ENCODE measurements at regions not wholly inside any gene's neighbourhood (a gene's known extent, or its start where the extent isn't known, plus 50 kb on each side); places are given as distances from the start of the nearest gene placed in this dataset.

DNA sequence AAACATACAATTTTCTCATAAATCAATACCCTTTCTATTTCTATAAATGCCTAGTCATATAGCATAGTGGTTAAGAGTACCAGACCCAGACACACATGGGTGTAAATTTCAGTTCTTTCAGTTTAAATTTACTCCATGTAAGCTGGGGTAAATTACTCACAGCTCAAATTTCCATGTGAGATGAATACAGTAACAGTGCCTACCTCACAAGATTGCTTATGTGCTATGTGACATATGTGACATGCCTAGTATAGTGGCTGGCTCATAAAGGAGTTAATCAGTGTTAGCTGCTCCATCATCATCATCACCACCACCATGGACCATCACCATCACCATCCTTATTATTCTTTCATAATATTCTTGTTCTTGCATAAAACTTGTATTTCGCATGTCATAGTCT lies 61.6 kb upstream of the CD302 start:
- TF ChIP-seq GLIS2 (tag by site-specific recombination; IDR thresholded peaks at IDR 0.05) (no peak), ZNF426 (tag by site-specific recombination; IDR thresholded peaks at IDR 0.05) (no peak), TRIM28 (IDR thresholded peaks at IDR 0.05; ENCODE audit: borderline replicate concordance, low read length) (no peak), ZNF621 (tag by site-specific recombination; IDR thresholded peaks at IDR 0.05) (no peak), BCL11B (tag by site-specific recombination; IDR thresholded peaks at IDR 0.05; ENCODE audit: low read depth) (no peak), PRDM1 (tag by site-specific recombination; IDR thresholded peaks at IDR 0.05) (no peak), SP7 (tag by site-specific recombination; IDR thresholded peaks at IDR 0.05) (no peak), ZNF473 (tag by site-specific recombination; IDR thresholded peaks at IDR 0.05) (no peak), ZNF175 (tag by site-specific recombination; IDR thresholded peaks at IDR 0.05) (no peak), ZNF146 (tag by site-specific recombination; IDR thresholded peaks at IDR 0.05) (no peak)
- TF ChIP-seq, protein P1, sequence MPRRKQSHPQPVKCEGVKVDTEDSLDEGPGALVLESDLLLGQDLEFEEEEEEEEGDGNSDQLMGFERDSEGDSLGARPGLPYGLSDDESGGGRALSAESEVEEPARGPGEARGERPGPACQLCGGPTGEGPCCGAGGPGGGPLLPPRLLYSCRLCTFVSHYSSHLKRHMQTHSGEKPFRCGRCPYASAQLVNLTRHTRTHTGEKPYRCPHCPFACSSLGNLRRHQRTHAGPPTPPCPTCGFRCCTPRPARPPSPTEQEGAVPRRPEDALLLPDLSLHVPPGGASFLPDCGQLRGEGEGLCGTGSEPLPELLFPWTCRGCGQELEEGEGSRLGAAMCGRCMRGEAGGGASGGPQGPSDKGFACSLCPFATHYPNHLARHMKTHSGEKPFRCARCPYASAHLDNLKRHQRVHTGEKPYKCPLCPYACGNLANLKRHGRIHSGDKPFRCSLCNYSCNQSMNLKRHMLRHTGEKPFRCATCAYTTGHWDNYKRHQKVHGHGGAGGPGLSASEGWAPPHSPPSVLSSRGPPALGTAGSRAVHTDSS (tag by site-specific recombination; IDR thresholded peaks at IDR 0.05), result no peak
- Histone ChIP-seq H3K4me1 (ENCODE audit: control insufficient read depth, insufficient read depth, low read length) (no peaks in the 10 kb centered on the region), H3K36me3 (ENCODE audit: control insufficient read depth in 2 of 2, insufficient read depth in 1 of 2, low read length in 2 of 2) (no peaks in the 10 kb centered on the region), H3K4me3 (ENCODE audit: low read depth, low read length) (no peak overlapping the region), H3K9me3 (ENCODE audit: control insufficient read depth, insufficient read depth, low read depth, low read length) (no peaks in the 10 kb centered on the region), H3K27ac (ENCODE audit: extremely low read depth, low read depth, low read length) (no peak overlapping the region)
- POLR2A ChIA-PET, result no interaction called here
- CTCF ChIA-PET, result no interaction called here

DNA sequence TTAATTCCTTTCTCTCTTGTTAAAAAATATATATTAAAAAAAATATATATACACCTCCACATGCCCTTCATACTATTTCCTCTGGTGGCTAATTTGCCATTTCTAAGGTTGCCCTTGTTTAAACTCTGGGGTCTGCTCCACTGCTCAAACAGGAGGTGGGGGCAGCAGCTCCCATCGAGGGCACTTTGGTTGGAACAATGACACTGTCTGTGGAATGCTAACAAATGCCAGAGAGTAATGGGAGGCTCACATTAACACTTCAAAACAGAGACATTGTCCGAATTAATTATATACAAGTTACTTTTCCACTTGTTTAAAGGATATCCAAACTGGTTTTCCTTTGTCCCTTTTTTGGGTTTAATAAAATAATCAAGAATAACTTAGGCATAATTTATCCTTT lies 58.8 kb upstream of the CD302 start:
- H3K27ac ChIP-seq (ENCODE audit: extremely low read depth, low read depth, low read length), result no peak overlapping the region
- H3K4me1 ChIP-seq (ENCODE audit: control insufficient read depth, insufficient read depth, low read length), result no peaks in the 10 kb centered on the region
- CTCF ChIA-PET, result no interaction called here
- no peaks in the 10 kb centered on the region for H3K36me3 ChIP-seq (ENCODE audit: control insufficient read depth in 2 of 2, insufficient read depth in 1 of 2, low read length in 2 of 2)
- H3K4me3 ChIP-seq (ENCODE audit: low read depth, low read length), result no peak overlapping the region
- no peaks in the 10 kb centered on the region for H3K9me3 ChIP-seq (ENCODE audit: control insufficient read depth, insufficient read depth, low read depth, low read length)
- POLR2A ChIA-PET, result no interaction called here
- TF ChIP-seq OVOL3 (tag by site-specific recombination; IDR thresholded peaks at IDR 0.05), result no peak
- TF ChIP-seq, protein P2, sequence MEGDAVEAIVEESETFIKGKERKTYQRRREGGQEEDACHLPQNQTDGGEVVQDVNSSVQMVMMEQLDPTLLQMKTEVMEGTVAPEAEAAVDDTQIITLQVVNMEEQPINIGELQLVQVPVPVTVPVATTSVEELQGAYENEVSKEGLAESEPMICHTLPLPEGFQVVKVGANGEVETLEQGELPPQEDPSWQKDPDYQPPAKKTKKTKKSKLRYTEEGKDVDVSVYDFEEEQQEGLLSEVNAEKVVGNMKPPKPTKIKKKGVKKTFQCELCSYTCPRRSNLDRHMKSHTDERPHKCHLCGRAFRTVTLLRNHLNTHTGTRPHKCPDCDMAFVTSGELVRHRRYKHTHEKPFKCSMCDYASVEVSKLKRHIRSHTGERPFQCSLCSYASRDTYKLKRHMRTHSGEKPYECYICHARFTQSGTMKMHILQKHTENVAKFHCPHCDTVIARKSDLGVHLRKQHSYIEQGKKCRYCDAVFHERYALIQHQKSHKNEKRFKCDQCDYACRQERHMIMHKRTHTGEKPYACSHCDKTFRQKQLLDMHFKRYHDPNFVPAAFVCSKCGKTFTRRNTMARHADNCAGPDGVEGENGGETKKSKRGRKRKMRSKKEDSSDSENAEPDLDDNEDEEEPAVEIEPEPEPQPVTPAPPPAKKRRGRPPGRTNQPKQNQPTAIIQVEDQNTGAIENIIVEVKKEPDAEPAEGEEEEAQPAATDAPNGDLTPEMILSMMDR (tag by site-specific recombination; IDR thresholded peaks at IDR 0.05), result no peak
- no peak for TF ChIP-seq OSR2 (tag by site-specific recombination; IDR thresholded peaks at IDR 0.05)
- TF ChIP-seq ZSCAN30 (tag by site-specific recombination; IDR thresholded peaks at IDR 0.05), result no peak
- TF ChIP-seq ZNF416 (tag by site-specific recombination; IDR thresholded peaks at IDR 0.05), result no peak
- TF ChIP-seq ZBTB8A (tag by site-specific recombination; IDR thresholded peaks at IDR 0.05), result no peak
- TF ChIP-seq ZNF175 (tag by site-specific recombination; IDR thresholded peaks at IDR 0.05), result no peak
- TF ChIP-seq, protein P3, sequence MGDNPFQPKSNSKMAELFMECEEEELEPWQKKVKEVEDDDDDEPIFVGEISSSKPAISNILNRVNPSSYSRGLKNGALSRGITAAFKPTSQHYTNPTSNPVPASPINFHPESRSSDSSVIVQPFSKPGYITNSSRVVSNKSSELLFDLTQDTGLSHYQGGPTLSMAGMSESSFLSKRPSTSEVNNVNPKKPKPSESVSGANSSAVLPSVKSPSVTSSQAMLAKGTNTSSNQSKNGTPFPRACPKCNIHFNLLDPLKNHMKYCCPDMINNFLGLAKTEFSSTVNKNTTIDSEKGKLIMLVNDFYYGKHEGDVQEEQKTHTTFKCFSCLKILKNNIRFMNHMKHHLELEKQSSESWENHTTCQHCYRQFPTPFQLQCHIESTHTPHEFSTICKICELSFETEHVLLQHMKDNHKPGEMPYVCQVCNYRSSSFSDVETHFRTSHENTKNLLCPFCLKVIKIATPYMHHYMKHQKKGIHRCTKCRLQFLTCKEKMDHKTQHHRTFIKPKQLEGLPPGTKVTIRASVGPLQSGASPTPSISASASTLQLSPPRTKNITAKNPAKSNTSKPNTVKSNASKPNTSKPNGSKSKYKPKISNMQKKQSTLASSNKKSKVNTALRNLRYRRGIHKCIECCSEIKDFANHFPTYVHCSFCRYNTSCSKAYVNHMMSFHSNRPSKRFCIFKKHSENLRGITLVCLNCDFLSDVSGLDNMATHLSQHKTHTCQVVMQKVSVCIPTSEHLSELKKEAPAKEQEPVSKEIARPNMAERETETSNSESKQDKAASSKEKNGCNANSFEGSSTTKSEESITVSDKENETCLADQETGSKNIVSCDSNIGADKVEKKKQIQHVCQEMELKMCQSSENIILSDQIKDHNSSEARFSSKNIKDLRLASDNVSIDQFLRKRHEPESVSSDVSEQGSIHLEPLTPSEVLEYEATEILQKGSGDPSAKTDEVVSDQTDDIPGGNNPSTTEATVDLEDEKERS (tag by site-specific recombination; IDR thresholded peaks at IDR 0.05), result no peak
- TF ChIP-seq, protein P4, sequence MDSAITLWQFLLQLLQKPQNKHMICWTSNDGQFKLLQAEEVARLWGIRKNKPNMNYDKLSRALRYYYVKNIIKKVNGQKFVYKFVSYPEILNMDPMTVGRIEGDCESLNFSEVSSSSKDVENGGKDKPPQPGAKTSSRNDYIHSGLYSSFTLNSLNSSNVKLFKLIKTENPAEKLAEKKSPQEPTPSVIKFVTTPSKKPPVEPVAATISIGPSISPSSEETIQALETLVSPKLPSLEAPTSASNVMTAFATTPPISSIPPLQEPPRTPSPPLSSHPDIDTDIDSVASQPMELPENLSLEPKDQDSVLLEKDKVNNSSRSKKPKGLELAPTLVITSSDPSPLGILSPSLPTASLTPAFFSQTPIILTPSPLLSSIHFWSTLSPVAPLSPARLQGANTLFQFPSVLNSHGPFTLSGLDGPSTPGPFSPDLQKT (IDR thresholded peaks at IDR 0.05; ENCODE audit: borderline replicate concordance, low read depth, low read length), result no peak
- TF ChIP-seq SP7 (tag by site-specific recombination; IDR thresholded peaks at IDR 0.05), result no peak
- TF ChIP-seq, protein P5, sequence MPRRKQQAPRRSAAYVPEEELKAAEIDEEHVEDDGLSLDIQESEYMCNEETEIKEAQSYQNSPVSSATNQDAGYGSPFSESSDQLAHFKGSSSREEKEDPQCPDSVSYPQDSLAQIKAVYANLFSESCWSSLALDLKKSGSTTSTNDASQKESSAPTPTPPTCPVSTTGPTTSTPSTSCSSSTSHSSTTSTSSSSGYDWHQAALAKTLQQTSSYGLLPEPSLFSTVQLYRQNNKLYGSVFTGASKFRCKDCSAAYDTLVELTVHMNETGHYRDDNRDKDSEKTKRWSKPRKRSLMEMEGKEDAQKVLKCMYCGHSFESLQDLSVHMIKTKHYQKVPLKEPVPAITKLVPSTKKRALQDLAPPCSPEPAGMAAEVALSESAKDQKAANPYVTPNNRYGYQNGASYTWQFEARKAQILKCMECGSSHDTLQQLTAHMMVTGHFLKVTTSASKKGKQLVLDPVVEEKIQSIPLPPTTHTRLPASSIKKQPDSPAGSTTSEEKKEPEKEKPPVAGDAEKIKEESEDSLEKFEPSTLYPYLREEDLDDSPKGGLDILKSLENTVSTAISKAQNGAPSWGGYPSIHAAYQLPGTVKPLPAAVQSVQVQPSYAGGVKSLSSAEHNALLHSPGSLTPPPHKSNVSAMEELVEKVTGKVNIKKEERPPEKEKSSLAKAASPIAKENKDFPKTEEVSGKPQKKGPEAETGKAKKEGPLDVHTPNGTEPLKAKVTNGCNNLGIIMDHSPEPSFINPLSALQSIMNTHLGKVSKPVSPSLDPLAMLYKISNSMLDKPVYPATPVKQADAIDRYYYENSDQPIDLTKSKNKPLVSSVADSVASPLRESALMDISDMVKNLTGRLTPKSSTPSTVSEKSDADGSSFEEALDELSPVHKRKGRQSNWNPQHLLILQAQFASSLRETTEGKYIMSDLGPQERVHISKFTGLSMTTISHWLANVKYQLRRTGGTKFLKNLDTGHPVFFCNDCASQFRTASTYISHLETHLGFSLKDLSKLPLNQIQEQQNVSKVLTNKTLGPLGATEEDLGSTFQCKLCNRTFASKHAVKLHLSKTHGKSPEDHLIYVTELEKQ (tag by site-specific recombination; IDR thresholded peaks at IDR 0.05; ENCODE audit: borderline replicate concordance), result no peak
- TF ChIP-seq KLF7 (tag by site-specific recombination; IDR thresholded peaks at IDR 0.05; ENCODE audit: borderline replicate concordance), result no peak
- TF ChIP-seq ZNF112 (tag by site-specific recombination; IDR thresholded peaks at IDR 0.05), result no peak
- no peak for TF ChIP-seq ZBTB20 (tag by site-specific recombination; IDR thresholded peaks at IDR 0.05)
- TF ChIP-seq TRIM28 (IDR thresholded peaks at IDR 0.05; ENCODE audit: borderline replicate concordance, low read length), result no peak
- TF ChIP-seq MEIS1 (CRISPR knock-in tag; IDR thresholded peaks at IDR 0.05; ENCODE audit: borderline replicate concordance), result no peak
- no peak for TF ChIP-seq ZFHX2 (tag by site-specific recombination; conservative IDR thresholded peaks at IDR 0.05)
- TF ChIP-seq ZBTB17 (tag by site-specific recombination; IDR thresholded peaks at IDR 0.05), result no peak
- TF ChIP-seq ZNF843 (tag by site-specific recombination; IDR thresholded peaks at IDR 0.05), result no peak

Measured in HEK293 (cell line).